WTC11 (cell line): ENCODE measurements at regions not wholly inside any gene's neighbourhood (a gene's known extent, or its start where the extent isn't known, plus 50 kb on each side); places are given as distances from the start of the nearest gene placed in this dataset.

Experiments used
- ATAC-seq: fragments of 200-7000 bp; cut with Tn5 transposase; 2 replicates; pipeline ENCODE4 v1.10.0; 2021; ENCODE audit warnings: mild to moderate bottlenecking, moderate library complexity
- CTCF ChIA-PET: fragments of 300-600 bp; sonication (Branson Sonifier 250); formaldehyde crosslinking; loops from one replicate; lab custom pipeline; 2021; ENCODE audit warnings: antibody characterized with exemption; lab: Charles Lee
- POLR2A ChIA-PET: fragments of 350-600 bp; sonication (Branson Sonifier 250); formaldehyde crosslinking; loops from one replicate; lab custom pipeline; 2021; ENCODE audit warnings: antibody characterized with exemption; lab: Charles Lee
- DNase-seq: peaks from one replicate; pipeline ENCODE4 v3.0.0; 2021; ENCODE audit warnings: low spot score
- H3K27ac Mint-ChIP-seq: 2 replicates; pipeline ENCODE4 v1.8.0; 2021; ENCODE audit warnings: mixed read lengths
- H3K27me3 Mint-ChIP-seq: 2 replicates; pipeline ENCODE4 v1.8.0; 2021; ENCODE audit warnings: low read depth, mild to moderate bottlenecking, moderate library complexity, mixed read lengths
- H3K36me3 Mint-ChIP-seq: 2 replicates; pipeline ENCODE4 v1.8.0; 2021; ENCODE audit warnings: mixed read lengths
- H3K4me1 Mint-ChIP-seq: 2 replicates; pipeline ENCODE4 v1.8.0; 2022; ENCODE audit warnings: mixed read lengths
- H3K4me3 Mint-ChIP-seq: 2 replicates; pipeline ENCODE4 v1.8.0; 2021; ENCODE audit warnings: mild to moderate bottlenecking, moderate library complexity, mixed read lengths
- H3K9me3 Mint-ChIP-seq: 2 replicates; pipeline ENCODE4 v1.8.0; 2021; ENCODE audit warnings: mixed read lengths
- ATF3 ChIP-seq: sonication (generic); formaldehyde crosslinking; conservative IDR thresholded peaks from 2 replicates; pipeline ENCODE4 v1.8.1; 2022; ENCODE audit warnings: mild to moderate bottlenecking, missing genetic modification reagents
- CBFB ChIP-seq: sonication (generic); formaldehyde crosslinking; IDR thresholded peaks from 2 replicates; pipeline ENCODE4 v1.8.1; 2022; ENCODE audit warnings: mild to moderate bottlenecking, low read depth, missing genetic modification reagents
- CREM ChIP-seq: sonication (generic); formaldehyde crosslinking; IDR thresholded peaks from 2 replicates; pipeline ENCODE4 v1.8.1; 2022; ENCODE audit warnings: mild to moderate bottlenecking, missing genetic modification reagents, moderate library complexity
- E2F1 ChIP-seq: sonication (generic); formaldehyde crosslinking; IDR thresholded peaks from 2 replicates; pipeline ENCODE4 v1.8.0; 2022; ENCODE audit warnings: mild to moderate bottlenecking, missing genetic modification reagents
- FOXP4 ChIP-seq: sonication (generic); formaldehyde crosslinking; IDR thresholded peaks from 2 replicates; pipeline ENCODE4 v1.8.0; 2022; ENCODE audit warnings: mild to moderate bottlenecking, missing genetic modification reagents
- GABPB1 ChIP-seq: sonication (generic); formaldehyde crosslinking; IDR thresholded peaks from 2 replicates; pipeline ENCODE4 v1.8.1; 2023; ENCODE audit warnings: mild to moderate bottlenecking, missing genetic modification reagents
- HMGXB4 ChIP-seq: sonication (generic); formaldehyde crosslinking; IDR thresholded peaks from 2 replicates; pipeline ENCODE4 v1.8.1; 2023; ENCODE audit warnings: mild to moderate bottlenecking, moderate library complexity, missing genetic modification reagents
- IRF2 ChIP-seq: sonication (generic); formaldehyde crosslinking; IDR thresholded peaks from 2 replicates; pipeline ENCODE4 v1.8.0; 2022; ENCODE audit warnings: low read depth, missing genetic modification reagents, borderline replicate concordance
- JAZF1 ChIP-seq: fragments of 250-450 bp; sonication (Bioruptor Pico); IDR thresholded peaks from 2 replicates; pipeline ENCODE4 v1.9.0; 2021; ENCODE audit warnings: moderate library complexity, mild to moderate bottlenecking, inconsistent platforms
- MXD4 ChIP-seq: fragments of 250-450 bp; sonication (Bioruptor Pico); IDR thresholded peaks from 2 replicates; pipeline ENCODE4 v1.8.0; 2021; ENCODE audit warnings: mild to moderate bottlenecking, moderate library complexity, borderline replicate concordance
- NFE2L1 ChIP-seq: sonication (generic); formaldehyde crosslinking; IDR thresholded peaks from 2 replicates; pipeline ENCODE4 v1.8.1; 2023; ENCODE audit warnings: missing genetic modification reagents
- OVOL2 ChIP-seq: fragments of 250-450 bp; sonication (Bioruptor Pico); IDR thresholded peaks from 2 replicates; pipeline ENCODE4 v1.9.0; 2021; ENCODE audit warnings: mild to moderate bottlenecking, borderline replicate concordance
- TCF7 ChIP-seq: sonication (generic); formaldehyde crosslinking; IDR thresholded peaks from 2 replicates; pipeline ENCODE4 v1.8.0; 2022; ENCODE audit warnings: mild to moderate bottlenecking, low read depth, missing genetic modification reagents, moderate library complexity
- ZBTB21 ChIP-seq: sonication (generic); formaldehyde crosslinking; IDR thresholded peaks from 2 replicates; pipeline ENCODE4 v1.8.1; 2023; ENCODE audit warnings: mild to moderate bottlenecking, missing genetic modification reagents, borderline replicate concordance
- ZMAT4 ChIP-seq: fragments of 250-450 bp; sonication (Bioruptor Pico); IDR thresholded peaks from 2 replicates; pipeline ENCODE4 v1.9.0; 2021; ENCODE audit warnings: mild to moderate bottlenecking
- ZNF671 ChIP-seq: fragments of 250-450 bp; sonication (Bioruptor Pico); IDR thresholded peaks from 2 replicates; pipeline ENCODE4 v1.8.0; 2021; ENCODE audit warnings: mild to moderate bottlenecking
- ZSCAN18 ChIP-seq: fragments of 250-450 bp; sonication (Bioruptor Pico); IDR thresholded peaks from 2 replicates; pipeline ENCODE4 v2.1.2; 2022; ENCODE audit warnings: mild to moderate bottlenecking, moderate library complexity
- TF ChIP-seq, protein P1 (sequence below): sonication (generic); formaldehyde crosslinking; IDR thresholded peaks from 2 replicates; pipeline ENCODE4 v1.8.1; 2022; ENCODE audit warnings: low read depth, missing genetic modification reagents, borderline replicate concordance
- TF ChIP-seq, protein P2 (sequence below): fragments of 250-450 bp; sonication (Bioruptor Pico); IDR thresholded peaks from 2 replicates; pipeline ENCODE4 v1.9.0; 2021; ENCODE audit warnings: mild to moderate bottlenecking
- TF ChIP-seq, protein P3 (sequence below): sonication (generic); formaldehyde crosslinking; IDR thresholded peaks from 2 replicates; pipeline ENCODE4 v1.8.1; 2023; ENCODE audit warnings: mild to moderate bottlenecking, missing genetic modification reagents, moderate library complexity

DNA sequence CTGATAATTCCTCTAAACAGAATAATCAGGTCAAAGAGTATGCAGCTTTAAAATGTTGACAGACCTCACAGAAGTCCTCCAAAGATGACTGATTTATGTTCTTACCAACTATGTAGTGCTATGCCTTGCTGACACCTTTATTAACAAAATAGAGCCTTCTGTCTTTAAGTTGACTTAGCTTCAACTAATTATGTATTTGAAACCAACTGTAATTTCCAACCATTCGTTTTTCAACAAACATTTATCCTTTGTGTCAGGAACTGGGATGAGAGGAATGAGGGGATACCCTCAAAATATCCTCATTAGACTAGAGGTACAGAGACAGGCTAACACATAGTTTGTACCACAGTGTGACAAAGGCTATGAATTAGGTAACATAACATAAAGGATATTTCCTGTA, 186.2 kb upstream of the ZNF217 start (continued):
- TF ChIP-seq ZSCAN18 (CRISPR knock-in tag), result no peak
- TF ChIP-seq ZMAT4 (CRISPR knock-in tag), result no peak
- no peak for TF ChIP-seq ATF3 (CRISPR knock-in tag)
- TF ChIP-seq ZNF671, result no peak
- TF ChIP-seq OVOL2 (CRISPR knock-in tag), result no peak
- TF ChIP-seq JAZF1 (CRISPR knock-in tag), result no peak
- no peak for TF ChIP-seq TCF7 (CRISPR knock-in tag)
- TF ChIP-seq ZBTB21 (CRISPR knock-in tag), result no peak
- no peak for TF ChIP-seq CBFB
- no peak for TF ChIP-seq FOXP4

DNA sequence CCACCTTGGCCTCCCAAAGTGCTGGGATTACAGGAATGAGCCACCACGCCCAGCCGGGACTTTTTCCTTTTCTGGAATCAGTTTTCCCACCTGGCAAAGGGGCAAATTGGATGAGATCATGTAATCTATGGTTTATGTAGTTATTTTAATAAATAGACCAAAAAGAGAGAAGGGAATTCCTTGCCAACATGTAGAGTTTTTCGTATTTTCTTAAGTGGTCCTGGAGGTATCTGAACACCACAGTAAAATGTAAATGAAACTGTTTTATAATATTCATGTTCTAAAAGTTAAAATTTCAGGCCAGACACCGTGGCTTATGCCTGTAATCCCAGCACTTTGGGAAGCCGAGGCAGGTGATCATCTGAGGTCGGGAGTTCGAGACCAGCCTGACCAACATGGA, 185.1 kb upstream of the ZNF217 start:
- no peaks in the 10 kb centered on the region for H3K36me3 Mint-ChIP-seq

More for the DNA sequence above, 185.1 kb upstream of the ZNF217 start:
- Mint-ChIP-seq H3K27ac (no peak overlapping the region), H3K4me3 (no peak overlapping the region), H3K4me1 (peaks cover 6% of the 10 kb centered on the region; the same call in 1 of the 2 replicates), H3K9me3 (peaks cover 3% of the 10 kb centered on the region; the same call in 1 of the 2 replicates), H3K27me3 (no peaks in the 10 kb centered on the region)
- DNase-seq, result no peak
- TF ChIP-seq HMGXB4, result no peak
- no peak for TF ChIP-seq NFE2L1 (CRISPR knock-in tag)
- no peak for TF ChIP-seq MXD4 (CRISPR knock-in tag)
- TF ChIP-seq E2F1 (CRISPR knock-in tag), result no peak
- TF ChIP-seq, protein P1, sequence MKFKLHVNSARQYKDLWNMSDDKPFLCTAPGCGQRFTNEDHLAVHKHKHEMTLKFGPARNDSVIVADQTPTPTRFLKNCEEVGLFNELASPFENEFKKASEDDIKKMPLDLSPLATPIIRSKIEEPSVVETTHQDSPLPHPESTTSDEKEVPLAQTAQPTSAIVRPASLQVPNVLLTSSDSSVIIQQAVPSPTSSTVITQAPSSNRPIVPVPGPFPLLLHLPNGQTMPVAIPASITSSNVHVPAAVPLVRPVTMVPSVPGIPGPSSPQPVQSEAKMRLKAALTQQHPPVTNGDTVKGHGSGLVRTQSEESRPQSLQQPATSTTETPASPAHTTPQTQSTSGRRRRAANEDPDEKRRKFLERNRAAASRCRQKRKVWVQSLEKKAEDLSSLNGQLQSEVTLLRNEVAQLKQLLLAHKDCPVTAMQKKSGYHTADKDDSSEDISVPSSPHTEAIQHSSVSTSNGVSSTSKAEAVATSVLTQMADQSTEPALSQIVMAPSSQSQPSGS, result no peak
- TF ChIP-seq, protein P2, sequence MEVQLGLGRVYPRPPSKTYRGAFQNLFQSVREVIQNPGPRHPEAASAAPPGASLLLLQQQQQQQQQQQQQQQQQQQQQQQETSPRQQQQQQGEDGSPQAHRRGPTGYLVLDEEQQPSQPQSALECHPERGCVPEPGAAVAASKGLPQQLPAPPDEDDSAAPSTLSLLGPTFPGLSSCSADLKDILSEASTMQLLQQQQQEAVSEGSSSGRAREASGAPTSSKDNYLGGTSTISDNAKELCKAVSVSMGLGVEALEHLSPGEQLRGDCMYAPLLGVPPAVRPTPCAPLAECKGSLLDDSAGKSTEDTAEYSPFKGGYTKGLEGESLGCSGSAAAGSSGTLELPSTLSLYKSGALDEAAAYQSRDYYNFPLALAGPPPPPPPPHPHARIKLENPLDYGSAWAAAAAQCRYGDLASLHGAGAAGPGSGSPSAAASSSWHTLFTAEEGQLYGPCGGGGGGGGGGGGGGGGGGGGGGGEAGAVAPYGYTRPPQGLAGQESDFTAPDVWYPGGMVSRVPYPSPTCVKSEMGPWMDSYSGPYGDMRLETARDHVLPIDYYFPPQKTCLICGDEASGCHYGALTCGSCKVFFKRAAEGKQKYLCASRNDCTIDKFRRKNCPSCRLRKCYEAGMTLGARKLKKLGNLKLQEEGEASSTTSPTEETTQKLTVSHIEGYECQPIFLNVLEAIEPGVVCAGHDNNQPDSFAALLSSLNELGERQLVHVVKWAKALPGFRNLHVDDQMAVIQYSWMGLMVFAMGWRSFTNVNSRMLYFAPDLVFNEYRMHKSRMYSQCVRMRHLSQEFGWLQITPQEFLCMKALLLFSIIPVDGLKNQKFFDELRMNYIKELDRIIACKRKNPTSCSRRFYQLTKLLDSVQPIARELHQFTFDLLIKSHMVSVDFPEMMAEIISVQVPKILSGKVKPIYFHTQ, result no peak
- TF ChIP-seq JAZF1 (CRISPR knock-in tag), result no peak
- TF ChIP-seq ZSCAN18 (CRISPR knock-in tag), result no peak
- no peak for TF ChIP-seq ZBTB21 (CRISPR knock-in tag)
- TF ChIP-seq, protein P3, sequence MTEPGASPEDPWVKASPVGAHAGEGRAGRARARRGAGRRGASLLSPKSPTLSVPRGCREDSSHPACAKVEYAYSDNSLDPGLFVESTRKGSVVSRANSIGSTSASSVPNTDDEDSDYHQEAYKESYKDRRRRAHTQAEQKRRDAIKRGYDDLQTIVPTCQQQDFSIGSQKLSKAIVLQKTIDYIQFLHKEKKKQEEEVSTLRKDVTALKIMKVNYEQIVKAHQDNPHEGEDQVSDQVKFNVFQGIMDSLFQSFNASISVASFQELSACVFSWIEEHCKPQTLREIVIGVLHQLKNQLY, result no peak
- no peak for TF ChIP-seq IRF2 (CRISPR knock-in tag)
- TF ChIP-seq CREM (CRISPR knock-in tag), result no peak
- no peak for TF ChIP-seq CBFB
- no peak for TF ChIP-seq GABPB1 (CRISPR knock-in tag)
- no peak for ATAC-seq
- CTCF ChIA-PET, result interaction anchor here (1.6 kb wide), 1 partner anchor 137 kb away, joined by 4 read pairs; no protein-coding TSS in a partner anchor
- POLR2A ChIA-PET, result no interaction called here
